CD14-positive monocyte (primary cell): ENCODE measurements at regions not wholly inside any gene's neighbourhood (a gene's known extent, or its start where the extent isn't known, plus 50 kb on each side); places are given as distances from the start of the nearest gene placed in this dataset.

Experiments
- DNase-seq, 3 donors: peaks; one replicate each; pipeline ENCODE4 v3.0.0-alpha.2; 2011 to 2022
- H2AFZ ChIP-seq: 2 replicates; pipeline ENCODE4 v1.6.0; 2012; ENCODE audit warnings: mild to moderate bottlenecking, low read depth, low read length, inconsistent platforms; ENCODE audit not compliant: insufficient read depth, poor library complexity, severe bottlenecking
- H3K27ac ChIP-seq, 2 donors: 1 replicate in 1 of 2; 2 replicates in 1 of 2; pipeline ENCODE4 v1.5.1; 2012 to 2013; ENCODE audit warnings: low read length in 2 of 2, control low read depth in 1 of 2, inconsistent platforms in 1 of 2, low read depth in 1 of 2, mild to moderate bottlenecking in 1 of 2
- H3K27me3 ChIP-seq, 2 donors: one replicate each; pipeline versions ENCODE4 v1.6.0 to v1.6.1; 2011 to 2013; ENCODE audit warnings: low read length in 2 of 2; ENCODE audit not compliant: control insufficient read depth in 2 of 2, insufficient read depth in 2 of 2
- H3K36me3 ChIP-seq, 2 donors: replicated peaks in 1 of 2; 1 replicate in 1 of 2; 2 replicates in 1 of 2; pipeline versions ENCODE4 v1.5.1 to v1.6.1; 2012 to 2013; ENCODE audit warnings: low read length in 2 of 2, control low read depth in 1 of 2, inconsistent platforms in 1 of 2, mild to moderate bottlenecking in 1 of 2; ENCODE audit not compliant: insufficient read depth in 2 of 2, control insufficient read depth in 1 of 2
- H3K4me1 ChIP-seq, 2 donors: 1 replicate in 1 of 2; 2 replicates in 1 of 2; pipeline versions ENCODE4 v1.5.1 to v1.6.1; 2012 to 2013; ENCODE audit warnings: low read length in 2 of 2, control low read depth in 1 of 2, inconsistent platforms in 1 of 2, mild to moderate bottlenecking in 1 of 2, moderate library complexity in 1 of 2; ENCODE audit not compliant: insufficient read depth in 2 of 2, control insufficient read depth in 1 of 2
- H3K4me2 ChIP-seq: replicated peaks from 2 replicates; pipeline ENCODE3; 2012; ENCODE audit warnings: low read length, moderate library complexity, mild to moderate bottlenecking; ENCODE audit not compliant: poor library complexity, severe bottlenecking; ENCODE audit errors: extremely low read depth
- H3K4me3 ChIP-seq, 3 experiments: fragments of 200-600 bp in 1 of 3; sonication (generic) in 1 of 3; replicated peaks in 1 of 3; 1 replicate in 2 of 3; 2 replicates in 1 of 3; pipeline ENCODE4 v1.5.1; 2011 to 2013; ENCODE audit warnings: low read length in 3 of 3, mild to moderate bottlenecking in 3 of 3, control low read depth in 2 of 3, low read depth in 2 of 3, inconsistent platforms in 1 of 3, moderate library complexity in 1 of 3
- H3K79me2 ChIP-seq: 2 replicates; pipeline ENCODE4 v1.6.0; 2012; ENCODE audit warnings: mild to moderate bottlenecking, control low read depth, inconsistent platforms, low read length, moderate library complexity; ENCODE audit not compliant: insufficient read depth
- H3K9ac ChIP-seq: 2 replicates; pipeline ENCODE4 v1.6.0; 2017; ENCODE audit warnings: low read length, mild to moderate bottlenecking; ENCODE audit not compliant: insufficient read depth, poor library complexity, severe bottlenecking
- H3K9me3 ChIP-seq, 2 donors: replicated peaks in 1 of 2; 1 replicate in 1 of 2; 2 replicates in 1 of 2; pipeline versions ENCODE4 v1.5.1 to v1.6.1; 2012 to 2013; ENCODE audit warnings: low read length in 2 of 2, control low read depth in 1 of 2; ENCODE audit not compliant: control insufficient read depth in 1 of 2, insufficient read depth in 1 of 2
- H4K20me1 ChIP-seq: 2 replicates; pipeline ENCODE4 v1.6.0; 2012; ENCODE audit warnings: mild to moderate bottlenecking, low read length, control low read depth, moderate library complexity; ENCODE audit not compliant: insufficient read depth
- H3K27ac Mint-ChIP-seq, 7 donors: one replicate each; pipeline ENCODE4 v1.8.0; 2020; ENCODE audit warnings: mild to moderate bottlenecking in 7 of 7, mixed read lengths in 7 of 7, moderate library complexity in 6 of 7, inconsistent platforms in 2 of 7
- H3K27me3 Mint-ChIP-seq, 3 donors: one replicate each; pipeline ENCODE4 v1.8.0; 2021 to 2022; ENCODE audit warnings: low read depth in 3 of 3, mild to moderate bottlenecking in 3 of 3, mixed read lengths in 3 of 3, moderate library complexity in 3 of 3, inconsistent platforms in 1 of 3
- H3K36me3 Mint-ChIP-seq, 2 donors: one replicate each; pipeline ENCODE4 v1.8.0; 2020; ENCODE audit warnings: mixed read lengths in 2 of 2, inconsistent platforms in 1 of 2, mild to moderate bottlenecking in 1 of 2
- H3K4me1 Mint-ChIP-seq: one replicate; pipeline ENCODE4 v1.8.0; 2020; ENCODE audit warnings: mild to moderate bottlenecking, mixed read lengths
- H3K4me3 Mint-ChIP-seq, 2 donors: one replicate each; pipeline ENCODE4 v1.8.0; 2020; ENCODE audit warnings: mild to moderate bottlenecking in 2 of 2, mixed read lengths in 2 of 2, moderate library complexity in 1 of 2
- H3K9me3 Mint-ChIP-seq, 7 donors: one replicate each; pipeline ENCODE4 v1.8.0; 2020 to 2022; ENCODE audit warnings: mixed read lengths in 7 of 7, mild to moderate bottlenecking in 6 of 7, moderate library complexity in 6 of 7, inconsistent platforms in 2 of 7
- WGBS: methylation state at CpG from one replicate; pipeline ENCODE4 v1.1.5; 2013; ENCODE audit warnings: missing lambda C conversion rate; ENCODE audit not compliant: insufficient coverage; 5-methylcytosine and 5-hydroxymethylcytosine counted together
- intact Hi-C, 2 donors: fragments of 100-400 bp; cut with micrococcal nuclease; formaldehyde crosslinking; loops; one replicate each; pipeline versions ENCODE4 v1.15.0 to v1.15.1; 2023
- TF ChIP-seq, protein P1 (sequence below): fragments of 200-600 bp; IDR thresholded peaks from one replicate; pipeline ENCODE4 v1.8.0; 2022; ENCODE audit warnings: antibody characterized with exemption, mild to moderate bottlenecking

DNA sequence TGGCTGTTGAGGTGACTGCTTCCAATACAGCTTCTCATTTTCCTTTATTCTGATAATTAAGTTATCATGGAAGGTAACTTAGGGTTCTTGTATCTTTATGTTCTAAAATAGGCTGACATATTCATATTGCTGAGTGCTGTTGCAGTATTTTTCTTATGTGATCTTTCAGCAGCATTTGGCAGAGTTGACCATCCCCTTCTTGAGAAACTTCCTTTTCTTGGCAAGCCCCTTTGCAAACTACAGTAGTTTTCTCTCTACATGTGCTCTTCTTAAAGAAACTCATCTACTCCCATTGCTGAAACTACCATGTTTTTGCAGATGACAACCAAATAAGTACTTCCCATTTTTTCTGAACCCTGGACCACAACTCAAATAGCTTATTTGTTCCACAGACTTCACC, 476.5 kb upstream of the TRIB2 start:
- no peak overlapping the region for H2AFZ ChIP-seq

DNA sequence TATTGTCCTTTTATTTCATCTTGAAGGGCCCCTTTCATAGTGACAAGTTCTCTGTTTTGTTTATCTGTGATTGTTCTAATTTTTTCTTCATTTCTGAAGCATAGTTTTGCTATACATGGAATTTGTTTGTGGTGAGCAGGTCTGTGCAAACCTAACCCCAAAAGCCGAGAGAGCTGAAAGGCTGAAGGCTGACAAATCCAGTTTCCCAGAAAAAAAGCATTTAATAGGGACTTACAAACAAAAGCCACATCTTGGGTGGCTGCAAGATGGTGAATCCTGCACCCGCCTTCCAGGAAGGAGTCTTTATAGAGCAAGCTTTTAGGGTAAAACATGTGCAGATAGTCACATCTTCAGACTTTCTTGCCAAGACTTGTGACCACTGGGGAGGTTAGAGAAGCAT, 473.4 kb upstream of the TRIB2 start:
- no CpG with 5 or more reads among the region's 2 CpGs for WGBS
- intact Hi-C loops: no loop called here
- no peak overlapping the region for H2AFZ ChIP-seq
- DNase-seq: no peak
- H3K27ac Mint-ChIP-seq: no peak overlapping the region
- no peaks in the 10 kb centered on the region for H3K9me3 ChIP-seq
- no peaks in the 10 kb centered on the region for H3K36me3 Mint-ChIP-seq
- H3K4me3 Mint-ChIP-seq: no peak overlapping the region
- no peaks in the 10 kb centered on the region for H4K20me1 ChIP-seq
- H3K9ac ChIP-seq: no peak overlapping the region
- H3K4me1 ChIP-seq: no peaks in the 10 kb centered on the region
- H3K79me2 ChIP-seq: no peaks in the 10 kb centered on the region
- H3K4me1 Mint-ChIP-seq: no peaks in the 10 kb centered on the region
- peaks cover 0 to 4% (median 3%) of the 10 kb centered on the region in 3 donors for H3K27me3 Mint-ChIP-seq
- H3K27me3 ChIP-seq: no peaks in the 10 kb centered on the region
- TF ChIP-seq, protein P1, sequence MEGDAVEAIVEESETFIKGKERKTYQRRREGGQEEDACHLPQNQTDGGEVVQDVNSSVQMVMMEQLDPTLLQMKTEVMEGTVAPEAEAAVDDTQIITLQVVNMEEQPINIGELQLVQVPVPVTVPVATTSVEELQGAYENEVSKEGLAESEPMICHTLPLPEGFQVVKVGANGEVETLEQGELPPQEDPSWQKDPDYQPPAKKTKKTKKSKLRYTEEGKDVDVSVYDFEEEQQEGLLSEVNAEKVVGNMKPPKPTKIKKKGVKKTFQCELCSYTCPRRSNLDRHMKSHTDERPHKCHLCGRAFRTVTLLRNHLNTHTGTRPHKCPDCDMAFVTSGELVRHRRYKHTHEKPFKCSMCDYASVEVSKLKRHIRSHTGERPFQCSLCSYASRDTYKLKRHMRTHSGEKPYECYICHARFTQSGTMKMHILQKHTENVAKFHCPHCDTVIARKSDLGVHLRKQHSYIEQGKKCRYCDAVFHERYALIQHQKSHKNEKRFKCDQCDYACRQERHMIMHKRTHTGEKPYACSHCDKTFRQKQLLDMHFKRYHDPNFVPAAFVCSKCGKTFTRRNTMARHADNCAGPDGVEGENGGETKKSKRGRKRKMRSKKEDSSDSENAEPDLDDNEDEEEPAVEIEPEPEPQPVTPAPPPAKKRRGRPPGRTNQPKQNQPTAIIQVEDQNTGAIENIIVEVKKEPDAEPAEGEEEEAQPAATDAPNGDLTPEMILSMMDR: no peak
- no peak overlapping the region for H3K4me3 ChIP-seq
- no peak overlapping the region for H3K4me2 ChIP-seq
- H3K36me3 ChIP-seq: no peaks in the 10 kb centered on the region
- peaks cover 0 to 2% (median 0%) of the 10 kb centered on the region in 7 donors for H3K9me3 Mint-ChIP-seq
- H3K27ac ChIP-seq: no peak overlapping the region

More for the DNA sequence above, 476.5 kb upstream of the TRIB2 start:
- Mint-ChIP-seq H3K9me3 (peaks cover 0 to 2% (median 0%) of the 10 kb centered on the region in 7 donors), H3K4me1 (no peaks in the 10 kb centered on the region), H3K27ac (no peak overlapping the region), H3K27me3 (peaks cover 0 to 4% (median 3%) of the 10 kb centered on the region in 3 donors), H3K4me3 (no peak overlapping the region), H3K36me3 (no peaks in the 10 kb centered on the region)
- DNase-seq: no peak
- TF ChIP-seq, protein P1: no peak
- Histone ChIP-seq H3K9me3 (no peaks in the 10 kb centered on the region), H3K36me3 (no peaks in the 10 kb centered on the region), H3K9ac (no peak overlapping the region), H3K4me3 (no peak overlapping the region), H3K4me1 (no peaks in the 10 kb centered on the region), H3K27ac (no peak overlapping the region), H3K4me2 (no peak overlapping the region), H3K27me3 (no peaks in the 10 kb centered on the region), H4K20me1 (no peaks in the 10 kb centered on the region), H3K79me2 (no peaks in the 10 kb centered on the region)
- intact Hi-C loops: no loop called here
